IMR-90 (cell line): ENCODE measurements at regions not wholly inside any gene's neighbourhood (a gene's known extent, or its start where the extent isn't known, plus 50 kb on each side); places are given as distances from the start of the nearest gene placed in this dataset.
A peak's percentile ranks its signal among the peaks of the same experiment; 100 is the strongest.

ENCODE experiments used
- ATAC-seq: fragments of 200-7000 bp; cut with Tn5 transposase; 2 replicates; pipeline ENCODE4 v1.9.1; 2020; ENCODE audit warnings: low read depth, mild to moderate bottlenecking, moderate library complexity
- BruUV-seq: library from RNA; stranded (reverse); fragments of 400-500 nt; replicated peaks from 2 replicates; lab custom pipeline; 2021; lab: Mats Ljungman, UMichigan
- CTCF ChIA-PET: fragments of 300-600 bp; formaldehyde crosslinking; extraction: SDS; loops from one replicate; lab custom pipeline; 2021; ENCODE audit warnings: antibody characterized with exemption; lab: Yijun Ruan, JAX
- POLR2A ChIA-PET: fragments of 300-600 bp; sonication (Branson Sonifier 250); formaldehyde crosslinking; loops from one replicate; lab custom pipeline; 2022; ENCODE audit warnings: antibody characterized with exemption; ENCODE audit not compliant: unreplicated experiment; lab: Charles Lee
- DNase-seq: peaks from one replicate; pipeline ENCODE4 v3.0.0; 2013
- H2AFZ ChIP-seq: replicated peaks from 2 replicates; pipeline ENCODE3; 2013; ENCODE audit warnings: low read length, mild to moderate bottlenecking; ENCODE audit not compliant: poor library complexity
- H2AK5ac ChIP-seq: 2 replicates; pipeline ENCODE4 v1.6.1; 2013; ENCODE audit warnings: low read depth, low read length, inconsistent platforms
- H2AK9ac ChIP-seq: replicated peaks from 2 replicates; pipeline ENCODE3; 2013; ENCODE audit warnings: mild to moderate bottlenecking, low read depth, low read length, moderate library complexity; ENCODE audit not compliant: poor library complexity
- H2BK120ac ChIP-seq: 2 replicates; pipeline ENCODE4 v1.6.1; 2013; ENCODE audit warnings: low read depth, low read length, inconsistent platforms
- H2BK15ac ChIP-seq: 3 replicates; pipeline ENCODE4 v1.6.1; 2013; ENCODE audit warnings: low read depth, low read length, inconsistent platforms
- H2BK20ac ChIP-seq: 2 replicates; pipeline ENCODE4 v1.6.1; 2013; ENCODE audit warnings: low read depth, mild to moderate bottlenecking, inconsistent platforms, low read length, moderate library complexity
- H2BK5ac ChIP-seq: 2 replicates; pipeline ENCODE4 v1.6.1; 2013; ENCODE audit warnings: mild to moderate bottlenecking, low read depth, low read length, inconsistent platforms; ENCODE audit not compliant: poor library complexity, severe bottlenecking
- H3K14ac ChIP-seq: replicated peaks from 2 replicates; pipeline ENCODE4 v1.6.1; 2013; ENCODE audit warnings: low read depth, low read length, inconsistent platforms
- H3K18ac ChIP-seq: 2 replicates; pipeline ENCODE4 v1.6.1; 2013; ENCODE audit warnings: low read depth, low read length, control low read depth
- H3K23ac ChIP-seq: 2 replicates; pipeline ENCODE4 v1.6.1; 2013; ENCODE audit warnings: low read depth, low read length, inconsistent platforms
- H3K27ac ChIP-seq: 2 replicates; pipeline ENCODE4 v1.5.1; 2013; ENCODE audit warnings: mild to moderate bottlenecking, control low read depth, low read length; ENCODE audit not compliant: insufficient read depth
- H3K27me3 ChIP-seq: 2 replicates; pipeline ENCODE4 v1.6.1; 2013; ENCODE audit warnings: low read length; ENCODE audit not compliant: control insufficient read depth, insufficient read depth
- H3K36me3 ChIP-seq: 2 replicates; pipeline ENCODE4 v1.6.1; 2013; ENCODE audit warnings: low read length, mixed read lengths; ENCODE audit not compliant: control insufficient read depth, insufficient read depth
- H3K4ac ChIP-seq: 2 replicates; pipeline ENCODE4 v1.6.1; 2013; ENCODE audit warnings: low read depth, low read length, inconsistent platforms
- H3K4me1 ChIP-seq: 2 replicates; pipeline ENCODE4 v1.6.1; 2013; ENCODE audit warnings: low read length, mixed read lengths; ENCODE audit not compliant: control insufficient read depth, insufficient read depth
- H3K4me2 ChIP-seq: 2 replicates; pipeline ENCODE4 v1.6.1; 2013; ENCODE audit warnings: low read depth, mild to moderate bottlenecking, control low read depth, low read length, moderate library complexity
- H3K4me3 ChIP-seq: 2 replicates; pipeline ENCODE4 v1.5.1; 2013; ENCODE audit warnings: low read depth, mild to moderate bottlenecking, control low read depth, low read length, moderate library complexity; ENCODE audit not compliant: insufficient read depth
- H3K56ac ChIP-seq: 2 replicates; pipeline ENCODE4 v1.6.1; 2013; ENCODE audit warnings: low read length, inconsistent platforms; ENCODE audit not compliant: insufficient read depth; ENCODE audit errors: extremely low read depth
- H3K79me1 ChIP-seq, 2 experiments: 2 replicates each; pipeline ENCODE4 v1.6.1; 2013; ENCODE audit warnings: low read length in 2 of 2, inconsistent platforms in 1 of 2, low read depth in 1 of 2
- H3K9ac ChIP-seq: 2 replicates; pipeline ENCODE4 v1.6.1; 2013; ENCODE audit warnings: low read depth, low read length, control low read depth
- H3K9me1 ChIP-seq: 2 replicates; pipeline ENCODE4 v1.6.1; 2013; ENCODE audit warnings: low read length, inconsistent platforms; ENCODE audit not compliant: insufficient read depth
- H3K9me3 ChIP-seq: 2 replicates; pipeline ENCODE4 v1.6.1; 2013; ENCODE audit warnings: low read length; ENCODE audit not compliant: control insufficient read depth, insufficient read depth
- H4K20me1 ChIP-seq: 2 replicates; pipeline ENCODE4 v1.6.1; 2013; ENCODE audit warnings: low read length, inconsistent platforms; ENCODE audit not compliant: insufficient read depth
- H4K5ac ChIP-seq: 2 replicates; pipeline ENCODE4 v1.6.1; 2013; ENCODE audit warnings: mild to moderate bottlenecking, low read depth, low read length, control low read depth
- H4K8ac ChIP-seq, 2 experiments: 2 replicates each; pipeline ENCODE4 v1.6.1; 2013; ENCODE audit warnings: low read depth in 2 of 2, low read length in 2 of 2, control low read depth in 1 of 2, inconsistent platforms in 1 of 2
- H4K91ac ChIP-seq: 2 replicates; pipeline ENCODE4 v1.6.1; 2013; ENCODE audit warnings: low read depth, low read length, inconsistent platforms; ENCODE audit not compliant: insufficient read depth
- BHLHE40 ChIP-seq: fragments of 150-350 bp; IDR thresholded peaks from 2 replicates; pipeline ENCODE4 v1.6.1; 2016; ENCODE audit warnings: mild to moderate bottlenecking, low read depth, low read length
- CEBPB ChIP-seq: IDR thresholded peaks from 2 replicates; pipeline ENCODE4 v1.6.1; 2012; ENCODE audit warnings: low read depth, low read length, improper control_type of control experiment
- CHD1 ChIP-seq: IDR thresholded peaks from 2 replicates; pipeline ENCODE4 v1.6.1; 2012; ENCODE audit warnings: low read depth, low read length, improper control_type of control experiment
- FOS ChIP-seq: fragments of 150-350 bp; IDR thresholded peaks from 2 replicates; pipeline ENCODE4 v1.6.1; 2016; ENCODE audit warnings: low read depth, low read length
- MAFK ChIP-seq: IDR thresholded peaks from 2 replicates; pipeline ENCODE4 v1.6.1; 2012; ENCODE audit warnings: low read depth, low read length, improper control_type of control experiment
- MAZ ChIP-seq: IDR thresholded peaks from 2 replicates; pipeline ENCODE4 v1.6.1; 2012; ENCODE audit warnings: low read depth, mild to moderate bottlenecking, low read length, improper control_type of control experiment, moderate library complexity, borderline replicate concordance
- MXI1 ChIP-seq: IDR thresholded peaks from 2 replicates; pipeline ENCODE4 v1.6.1; 2012; ENCODE audit warnings: low read depth, mild to moderate bottlenecking, low read length, moderate library complexity, borderline replicate concordance
- NFE2L2 ChIP-seq: fragments of 150-350 bp; IDR thresholded peaks from 2 replicates; pipeline ENCODE4 v1.6.1; 2016; ENCODE audit warnings: low read depth, mild to moderate bottlenecking, low read length
- POLR2A ChIP-seq: IDR thresholded peaks from 2 replicates; pipeline ENCODE4 v1.6.1; 2012; ENCODE audit warnings: mild to moderate bottlenecking, low read depth, low read length
- RAD21 ChIP-seq: IDR thresholded peaks from 2 replicates; pipeline ENCODE4 v1.6.1; 2012; ENCODE audit warnings: low read length, improper control_type of control experiment
- RCOR1 ChIP-seq: IDR thresholded peaks from 2 replicates; pipeline ENCODE4 v1.6.1; 2012; ENCODE audit warnings: mild to moderate bottlenecking, low read length, improper control_type of control experiment; ENCODE audit not compliant: insufficient replicate concordance
- RFX5 ChIP-seq: IDR thresholded peaks from 2 replicates; pipeline ENCODE4 v1.8.0; 2012; ENCODE audit warnings: low read depth, mild to moderate bottlenecking, low read length, moderate library complexity
- SMC3 ChIP-seq: fragments of 150-350 bp; IDR thresholded peaks from 2 replicates; pipeline ENCODE4 v1.6.1; 2016; ENCODE audit warnings: low read depth, mild to moderate bottlenecking, antibody characterized with exemption, low read length, moderate library complexity
- WGBS, 2 experiments: methylation state at CpG; one replicate each; pipeline versions ENCODE4 v1.1.5 to v1.1.7; 2013; ENCODE audit warnings: missing lambda C conversion rate in 2 of 2; ENCODE audit not compliant: insufficient read length in 1 of 2; ENCODE audit errors: extremely low coverage in 2 of 2; 5-methylcytosine and 5-hydroxymethylcytosine counted together
- dilution Hi-C: fragments of 300-500 bp; cut with HindIII; formaldehyde crosslinking; loops from one replicate; pipeline ENCODE4 v1.14.3; 2018; ENCODE audit warnings: low sequenced_read_pairs; ENCODE audit not compliant: unreplicated experiment
- in situ Hi-C: fragments of 300-500 bp; cut with MboI; formaldehyde crosslinking; loops from 3 replicates; pipeline ENCODE4 v1.14.3; 2019; ENCODE audit warnings: low sequenced_read_pairs, inconsistent platforms, mixed read lengths
- intact Hi-C: fragments of 100-400 bp; cut with micrococcal nuclease; formaldehyde crosslinking; loops from 2 replicates; pipeline ENCODE4 v1.10.0; 2022
- TF ChIP-seq, protein P1 (sequence below): conservative IDR thresholded peaks from 2 replicates; pipeline ENCODE4 v1.5.1; 2012; ENCODE audit warnings: mild to moderate bottlenecking, low read depth, low read length, improper control_type of control experiment
- TF ChIP-seq, protein P2 (sequence below): fragments of 150-350 bp; IDR thresholded peaks from 2 replicates; pipeline ENCODE4 v1.6.1; 2017; ENCODE audit warnings: mild to moderate bottlenecking, antibody characterized with exemption, low read length, low read depth

DNA sequence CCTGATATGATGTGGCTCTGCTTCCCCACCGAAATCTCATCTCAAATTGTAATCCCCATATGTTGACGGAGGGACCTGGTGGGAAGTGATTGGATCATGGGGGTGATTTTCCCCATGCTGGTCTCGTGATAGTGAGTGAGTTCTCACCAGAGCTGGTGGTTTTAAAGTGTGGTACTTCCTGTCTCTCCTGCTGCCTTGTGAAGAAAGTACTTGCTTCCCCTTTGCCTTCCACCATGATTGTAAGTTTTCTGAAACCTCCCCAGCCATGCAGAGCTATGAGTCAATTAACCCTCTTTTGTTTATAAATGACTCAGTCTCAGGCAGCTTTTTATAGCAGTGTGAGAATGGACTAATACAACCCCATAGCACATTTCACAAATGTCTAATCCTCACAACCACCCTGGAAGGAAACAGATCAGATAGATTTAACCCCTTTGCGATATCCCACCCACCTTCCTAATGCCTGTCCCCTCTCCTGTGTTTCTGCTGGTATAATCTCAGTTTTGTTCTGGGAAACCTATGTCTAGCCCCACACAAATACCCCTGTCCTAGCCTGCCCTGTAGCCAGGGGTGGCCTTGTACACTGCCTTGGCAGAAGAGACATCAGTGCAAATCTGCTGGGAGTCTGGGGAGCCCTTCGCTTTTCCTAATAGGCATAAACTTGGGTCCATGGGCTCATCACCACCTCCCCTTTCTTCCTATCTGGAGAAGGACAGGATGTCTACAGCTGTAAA is 157.0 kb upstream of the RAI14 start:
- Histone ChIP-seq H3K4me1 (peaks cover 24% of the 10 kb centered on the region), H2AK5ac (peak overlapping the region; percentile 93), H3K14ac (peak overlapping the region; percentile 95), H3K4me3 (no peak overlapping the region), H3K27ac (peak overlapping the region; percentile 89), H2AFZ (peak overlapping the region; percentile 93), H2BK20ac (peak overlapping the region; percentile 100), H2BK120ac (peak overlapping the region; percentile 100), H3K9ac (peak overlapping the region; percentile 21), H3K4ac (peak overlapping the region; percentile 99), H3K23ac (peak overlapping the region; percentile 99), H3K9me1 (peaks cover 23% of the 10 kb centered on the region), H3K79me1 (peaks cover 3 to 19% of the 10 kb centered on the region in 2 experiments; a peak in 2 of 4 replicates), H3K4me2 (peak overlapping the region; percentile 72), H3K18ac (peak overlapping the region; percentile 93), H3K27me3 (no peaks in the 10 kb centered on the region), H3K56ac (peak overlapping the region; percentile 87), H2BK15ac (peak overlapping the region; percentile 98; the same call in 2 of the 3 replicates), H4K5ac (peak overlapping the region; percentile 96), H2BK5ac (peak overlapping the region; percentile 99), H3K36me3 (no peaks in the 10 kb centered on the region), H2AK9ac (peak overlapping the region; percentile 92), H4K91ac (peak overlapping the region; percentile 94), H4K20me1 (no peaks in the 10 kb centered on the region), H4K8ac (peak overlapping the region; percentile 52 to 96), H3K9me3 (peaks cover 3% of the 10 kb centered on the region; the same call in 1 of the 2 replicates)
- ChIA-PET POLR2A (no interaction called here), CTCF (interaction anchor here (1.0 kb wide), 1 partner anchor 12 kb away, joined by 4 read pairs; no protein-coding TSS in a partner anchor)
- in situ Hi-C loops (no loop called here), dilution Hi-C loops (no loop called here), intact Hi-C loops (no loop called here)
- TF ChIP-seq FOS, result peak; percentile 97
- TF ChIP-seq CHD1, result no peak
- no peak for TF ChIP-seq NFE2L2
- no peak for TF ChIP-seq MAFK
- TF ChIP-seq RCOR1, result no peak
- no peak for TF ChIP-seq SMC3
- TF ChIP-seq MXI1, result no peak
- TF ChIP-seq, protein P1, sequence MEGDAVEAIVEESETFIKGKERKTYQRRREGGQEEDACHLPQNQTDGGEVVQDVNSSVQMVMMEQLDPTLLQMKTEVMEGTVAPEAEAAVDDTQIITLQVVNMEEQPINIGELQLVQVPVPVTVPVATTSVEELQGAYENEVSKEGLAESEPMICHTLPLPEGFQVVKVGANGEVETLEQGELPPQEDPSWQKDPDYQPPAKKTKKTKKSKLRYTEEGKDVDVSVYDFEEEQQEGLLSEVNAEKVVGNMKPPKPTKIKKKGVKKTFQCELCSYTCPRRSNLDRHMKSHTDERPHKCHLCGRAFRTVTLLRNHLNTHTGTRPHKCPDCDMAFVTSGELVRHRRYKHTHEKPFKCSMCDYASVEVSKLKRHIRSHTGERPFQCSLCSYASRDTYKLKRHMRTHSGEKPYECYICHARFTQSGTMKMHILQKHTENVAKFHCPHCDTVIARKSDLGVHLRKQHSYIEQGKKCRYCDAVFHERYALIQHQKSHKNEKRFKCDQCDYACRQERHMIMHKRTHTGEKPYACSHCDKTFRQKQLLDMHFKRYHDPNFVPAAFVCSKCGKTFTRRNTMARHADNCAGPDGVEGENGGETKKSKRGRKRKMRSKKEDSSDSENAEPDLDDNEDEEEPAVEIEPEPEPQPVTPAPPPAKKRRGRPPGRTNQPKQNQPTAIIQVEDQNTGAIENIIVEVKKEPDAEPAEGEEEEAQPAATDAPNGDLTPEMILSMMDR, result no peak
- no peak; the same call in 1 of the 2 replicates for TF ChIP-seq RAD21
- TF ChIP-seq CEBPB, result peak; percentile 58
- no peak for TF ChIP-seq RFX5
- TF ChIP-seq POLR2A, result no peak
- TF ChIP-seq BHLHE40, result peak; percentile 72
- TF ChIP-seq, protein P2, sequence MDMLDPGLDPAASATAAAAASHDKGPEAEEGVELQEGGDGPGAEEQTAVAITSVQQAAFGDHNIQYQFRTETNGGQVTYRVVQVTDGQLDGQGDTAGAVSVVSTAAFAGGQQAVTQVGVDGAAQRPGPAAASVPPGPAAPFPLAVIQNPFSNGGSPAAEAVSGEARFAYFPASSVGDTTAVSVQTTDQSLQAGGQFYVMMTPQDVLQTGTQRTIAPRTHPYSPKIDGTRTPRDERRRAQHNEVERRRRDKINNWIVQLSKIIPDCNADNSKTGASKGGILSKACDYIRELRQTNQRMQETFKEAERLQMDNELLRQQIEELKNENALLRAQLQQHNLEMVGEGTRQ, result no peak
- no peak for TF ChIP-seq MAZ
- ATAC-seq (peak; percentile 91), DNase-seq (peak; percentile 90)
- WGBS, 2 experiments, result 0% methylated on average over 1 of the region's 5 CpGs; no CpG with 5 or more reads in 1 of the 2 experiments
- BruUV-seq, result no TSS peak
